Thyroid gland (tissue), 4 donors: ENCODE measurements at regions not wholly inside any gene's neighbourhood (a gene's known extent, or its start where the extent isn't known, plus 50 kb on each side); places are given as distances from the start of the nearest gene placed in this dataset.
"Not testable (repeated sequence)": the region's sequence is repeated elsewhere in the genome, so short reads cannot be mapped to it uniquely, and the experiment has no call there.

ENCODE experiments used
- DNase-seq, 2 donors: peaks; one replicate each; pipeline ENCODE4 v3.0.0-alpha.2; 2019
- H3K27ac ChIP-seq, 3 donors: fragments of 200-600 bp; sonication (generic); 1 replicate in 2 of 3; 2 replicates in 1 of 3; pipeline ENCODE4 v1.5.1; 2016 to 2019; ENCODE audit warnings: mild to moderate bottlenecking in 1 of 3, moderate library complexity in 1 of 3
- H3K27me3 ChIP-seq: fragments of 200-600 bp; sonication (generic); one replicate; pipeline ENCODE4 v1.5.1; 2019
- H3K36me3 ChIP-seq, 2 donors: fragments of 200-600 bp; sonication (generic); one replicate each; pipeline ENCODE4 v1.5.1; 2016 to 2019
- H3K4me1 ChIP-seq, 2 donors: fragments of 200-600 bp; sonication (generic); one replicate each; pipeline ENCODE4 v1.5.1; 2017 to 2019
- H3K4me3 ChIP-seq, 3 donors: fragments of 200-600 bp; sonication (generic); replicated peaks in 1 of 3; 1 replicate in 2 of 3; 2 replicates in 1 of 3; pipeline ENCODE4 v1.5.1; 2016; ENCODE audit warnings: mild to moderate bottlenecking in 1 of 3
- H3K9me3 ChIP-seq: fragments of 200-600 bp; sonication (generic); one replicate; pipeline ENCODE4 v1.5.1; 2017
- WGBS, 2 donors: methylation state at CpG; one replicate each; pipeline ENCODE4 v1.1.5; 2017; 5-methylcytosine and 5-hydroxymethylcytosine counted together
- intact Hi-C: fragments of 100-400 bp; cut with DNase I; formaldehyde crosslinking; loops from one replicate; pipeline ENCODE4 v1.15.1; 2023

- DNase-seq, H3K9me3 ChIP-seq, H3K36me3 ChIP-seq, H3K4me3 ChIP-seq, intact Hi-C loops, H3K27ac ChIP-seq, H3K4me1 ChIP-seq, H3K27me3 ChIP-seq: not testable (repeated sequence)
- no CpG with 5 or more reads among the region's 20 CpGs for WGBS, 2 donors
Observed at GRCh38 chr7:65141405-65141778, 134.9 kb upstream of the ERV3-1 start.

GRCh38 chr7:65140543-65141404, 134.3 kb upstream of the ERV3-1 start:
- DNase-seq, intact Hi-C loops: not testable (repeated sequence)

GRCh38 chr7:65136850-65137249, 130.4 kb upstream of the ERV3-1 start:
- DNase-seq, H3K36me3 ChIP-seq, H3K4me3 ChIP-seq, intact Hi-C loops, H3K4me1 ChIP-seq, H3K27me3 ChIP-seq, H3K27ac ChIP-seq, H3K9me3 ChIP-seq: not testable (repeated sequence)
- WGBS, 2 donors, result no CpG with 5 or more reads among the region's 5 CpGs

More at GRCh38 chr7:65140543-65141404, 134.3 kb upstream of the ERV3-1 start:
- H3K36me3 ChIP-seq, H3K9me3 ChIP-seq, H3K27me3 ChIP-seq, H3K4me3 ChIP-seq, H3K4me1 ChIP-seq, H3K27ac ChIP-seq: not testable (repeated sequence)
- WGBS, 2 donors, result no CpG with 5 or more reads among the region's 79 CpGs

- H3K36me3 ChIP-seq, H3K27me3 ChIP-seq, H3K27ac ChIP-seq, intact Hi-C loops, H3K4me1 ChIP-seq, H3K4me3 ChIP-seq, DNase-seq, H3K9me3 ChIP-seq: not testable (repeated sequence)
- WGBS, 2 donors, result no CpG with 5 or more reads among the region's 3 CpGs
Observed at GRCh38 chr7:65133087-65133486, 126.6 kb upstream of the ERV3-1 start.

- H3K9me3 ChIP-seq, intact Hi-C loops, H3K36me3 ChIP-seq, H3K27ac ChIP-seq, DNase-seq, H3K4me3 ChIP-seq, H3K4me1 ChIP-seq, H3K27me3 ChIP-seq: not testable (repeated sequence)
- no CpG with 5 or more reads among the region's 1 CpG for WGBS, 2 donors
Observed at GRCh38 chr7:65132256-65132655, 125.8 kb upstream of the ERV3-1 start.

GRCh38 chr7:65127364-65127763, 120.9 kb upstream of the ERV3-1 start:
- H3K4me3 ChIP-seq, DNase-seq, H3K27ac ChIP-seq, H3K27me3 ChIP-seq, intact Hi-C loops, H3K9me3 ChIP-seq, H3K4me1 ChIP-seq, H3K36me3 ChIP-seq: not testable (repeated sequence)
- WGBS, 2 donors, result no CpG with 5 or more reads among the region's 5 CpGs

- DNase-seq, H3K27me3 ChIP-seq, H3K4me1 ChIP-seq, H3K4me3 ChIP-seq, H3K36me3 ChIP-seq, H3K9me3 ChIP-seq, H3K27ac ChIP-seq, intact Hi-C loops: not testable (repeated sequence)
- WGBS, 2 donors, result no CpG with 5 or more reads among the region's 1 CpG
Observed at GRCh38 chr7:65124600-65124999, 118.1 kb upstream of the ERV3-1 start.

- H3K4me1 ChIP-seq, H3K4me3 ChIP-seq, H3K27ac ChIP-seq, H3K27me3 ChIP-seq, DNase-seq, H3K9me3 ChIP-seq, intact Hi-C loops, H3K36me3 ChIP-seq: not testable (repeated sequence)
- WGBS, 2 donors, result 79 to 100% methylated on average over 1 of the region's 1 CpG
Observed at GRCh38 chr7:65105650-65106203, 99.2 kb upstream of the ERV3-1 start.

GRCh38 chr7:65100499-65100898, 94.0 kb upstream of the ERV3-1 start:
- intact Hi-C loops, H3K4me3 ChIP-seq, H3K27me3 ChIP-seq, H3K4me1 ChIP-seq, H3K36me3 ChIP-seq, H3K9me3 ChIP-seq, H3K27ac ChIP-seq, DNase-seq: not testable (repeated sequence)
- WGBS, 2 donors, result 96 to 99% methylated on average over 4 of the region's 4 CpGs

- intact Hi-C loops, H3K4me1 ChIP-seq, H3K36me3 ChIP-seq, H3K27me3 ChIP-seq, H3K9me3 ChIP-seq: not testable (repeated sequence)
- WGBS, 2 donors, result 94% methylated on average over 14 to 15 of the region's 19 CpGs
- peak in 1 of 2 donors; percentile 9 for DNase-seq
- peak overlapping the region in 2 of 3 donors; percentile 39 to 47 for H3K4me3 ChIP-seq
- H3K27ac ChIP-seq, result peak overlapping the region in 2 of 3 donors; percentile 56 to 78
Observed at GRCh38 chr7:65081669-65082055, 75.2 kb upstream of the ERV3-1 start.
